H1 (cell line): ENCODE measurements at regions not wholly inside any gene's neighbourhood (a gene's known extent, or its start where the extent isn't known, plus 50 kb on each side); places are given as distances from the start of the nearest gene placed in this dataset.

Experiments used
- CTCF ChIA-PET: fragments of 300-600 bp; sonication (Branson Sonifier 250); formaldehyde crosslinking; loops from one replicate; lab custom pipeline; 2021; ENCODE audit not compliant: partially characterized antibody; lab: Charles Lee
- POLR2A ChIA-PET: fragments of 300-600 bp; sonication (Branson Sonifier 250); formaldehyde crosslinking; loops from one replicate; lab custom pipeline; 2021; ENCODE audit warnings: inconsistent platforms; ENCODE audit not compliant: partially characterized antibody; lab: Charles Lee
- DNase-seq, 2 experiments: peaks; one replicate each; pipeline versions ENCODE4 v3.0.0 to v3.0.0-alpha.2; 2010 to 2022; ENCODE audit warnings: low spot score in 2 of 2, low read depth in 1 of 2, mixed read lengths in 1 of 2
- FAIRE-seq: peaks from 2 replicates; lab custom pipeline; 2011; peaks lifted over from hg19 to GRCh38; lab: Jason Lieb, UNC
- H2AFZ ChIP-seq: 2 replicates; pipeline ENCODE4 v1.8.1; 2012; ENCODE audit warnings: low read length, inconsistent platforms
- H2AK5ac ChIP-seq: 2 replicates; pipeline ENCODE4 v1.6.1; 2013; ENCODE audit warnings: low read depth, low read length
- H2BK120ac ChIP-seq: replicated peaks from 2 replicates; pipeline ENCODE3; 2013; ENCODE audit warnings: low read depth, low read length, inconsistent platforms
- H2BK12ac ChIP-seq: 2 replicates; pipeline ENCODE4 v1.6.1; 2013; ENCODE audit warnings: low read depth, low read length
- H2BK15ac ChIP-seq: 2 replicates; pipeline ENCODE4 v1.6.1; 2013; ENCODE audit warnings: low read length
- H2BK20ac ChIP-seq: 2 replicates; pipeline ENCODE4 v1.6.1; 2013; ENCODE audit warnings: low read length
- H2BK5ac ChIP-seq: 2 replicates; pipeline ENCODE4 v1.6.1; 2013; ENCODE audit warnings: low read depth, low read length
- H3K14ac ChIP-seq: 2 replicates; pipeline ENCODE4 v1.6.1; 2013; ENCODE audit warnings: inconsistent platforms; ENCODE audit not compliant: insufficient read length
- H3K18ac ChIP-seq: 2 replicates; pipeline ENCODE4 v1.6.1; 2013; ENCODE audit warnings: low read length; ENCODE audit errors: extremely low read depth
- H3K23ac ChIP-seq: 2 replicates; pipeline ENCODE4 v1.6.1; 2013; ENCODE audit warnings: inconsistent platforms; ENCODE audit not compliant: insufficient read length
- H3K23me2 ChIP-seq: 2 replicates; pipeline ENCODE4 v1.6.1; 2013; ENCODE audit warnings: low read depth, low read length
- H3K27ac ChIP-seq: 2 replicates; pipeline ENCODE4 v1.6.1; 2011; ENCODE audit warnings: low read depth, low read length, inconsistent platforms
- H3K27me3 ChIP-seq, 4 experiments: replicated peaks in 1 of 4; 1 replicate in 1 of 4; 2 replicates in 3 of 4; pipeline versions ENCODE4 v1.6.1 to v1.8.1; 2011 to 2013; ENCODE audit warnings: low read length in 3 of 4, mild to moderate bottlenecking in 3 of 4, inconsistent platforms in 2 of 4, mixed read lengths in 2 of 4, moderate library complexity in 1 of 4; ENCODE audit not compliant: control insufficient read depth in 3 of 4, insufficient read depth in 3 of 4; ENCODE audit errors: extremely low read depth in 1 of 4
- H3K36me3 ChIP-seq, 4 experiments: 2 replicates each; pipeline versions ENCODE4 v1.6.1 to v1.8.1; 2011 to 2013; ENCODE audit warnings: mild to moderate bottlenecking in 4 of 4, low read length in 3 of 4, moderate library complexity in 2 of 4, control low read depth in 1 of 4, inconsistent platforms in 1 of 4; ENCODE audit not compliant: insufficient read depth in 4 of 4, control insufficient read depth in 2 of 4
- H3K4ac ChIP-seq: replicated peaks from 2 replicates; pipeline ENCODE3; 2013; ENCODE audit warnings: low read length, low read depth, mixed read lengths, inconsistent platforms; ENCODE audit not compliant: insufficient read length
- H3K4me1 ChIP-seq, 4 experiments: replicated peaks in 1 of 4; 1 replicate in 1 of 4; 2 replicates in 3 of 4; pipeline versions ENCODE4 v1.6.1 to v1.8.1; 2011 to 2013; ENCODE audit warnings: low read length in 3 of 4, inconsistent platforms in 2 of 4, mixed read lengths in 1 of 4; ENCODE audit not compliant: insufficient read depth in 4 of 4, control insufficient read depth in 3 of 4
- H3K4me2 ChIP-seq, 2 experiments: 2 replicates each; pipeline versions ENCODE4 v1.6.1 to v1.8.1; 2011 to 2013; ENCODE audit warnings: low read depth in 2 of 2, low read length in 2 of 2, control low read depth in 1 of 2, inconsistent platforms in 1 of 2, mild to moderate bottlenecking in 1 of 2; ENCODE audit not compliant: insufficient read depth in 1 of 2
- H3K4me3 ChIP-seq, 4 experiments: fragments of 200-600, 300-600 bp in 1 of 4; sonication (generic), shearing (Covaris generic), sonication (Bioruptor Twin) in 1 of 4; 2 replicates each; pipeline versions ENCODE4 v1.5.1 to v1.8.1; 2011 to 2016; ENCODE audit warnings: low read length in 4 of 4, low read depth in 3 of 4, control low read depth in 2 of 4, inconsistent platforms in 2 of 4, mild to moderate bottlenecking in 2 of 4, mixed read lengths in 1 of 4, moderate library complexity in 1 of 4; ENCODE audit not compliant: insufficient read depth in 2 of 4; ENCODE audit errors: extremely low read depth in 1 of 4
- H3K56ac ChIP-seq: replicated peaks from 2 replicates; pipeline ENCODE3; 2013; ENCODE audit warnings: low read depth, mild to moderate bottlenecking, mixed read lengths, low read length, inconsistent platforms; ENCODE audit not compliant: insufficient read length
- H3K79me1 ChIP-seq: 2 replicates; pipeline ENCODE4 v1.6.1; 2013; ENCODE audit warnings: low read depth, low read length, control low read depth
- H3K79me2 ChIP-seq, 2 experiments: 2 replicates each; pipeline versions ENCODE4 v1.6.1 to v1.8.1; 2012 to 2013; ENCODE audit warnings: low read length in 2 of 2, mild to moderate bottlenecking in 2 of 2, inconsistent platforms in 1 of 2; ENCODE audit not compliant: insufficient read depth in 2 of 2, control insufficient read depth in 1 of 2
- H3K9ac ChIP-seq, 4 experiments: replicated peaks in 1 of 4; 1 replicate in 1 of 4; 2 replicates in 3 of 4; pipeline versions ENCODE4 v1.6.1 to v1.8.1; 2011 to 2013; ENCODE audit warnings: low read depth in 3 of 4, low read length in 3 of 4, control low read depth in 2 of 4, mild to moderate bottlenecking in 2 of 4, moderate library complexity in 2 of 4, inconsistent platforms in 1 of 4; ENCODE audit errors: extremely low read depth in 1 of 4
- H3K9me3 ChIP-seq, 2 experiments: 2 replicates each; pipeline versions ENCODE4 v1.6.1 to v1.8.1; 2012 to 2013; ENCODE audit warnings: mild to moderate bottlenecking in 2 of 2, moderate library complexity in 2 of 2, control low read depth in 1 of 2, inconsistent platforms in 1 of 2, low read depth in 1 of 2, low read length in 1 of 2, mixed read lengths in 1 of 2; ENCODE audit not compliant: insufficient read depth in 2 of 2
- H4K20me1 ChIP-seq, 2 experiments: replicated peaks in 1 of 2; 2 replicates each; pipeline versions ENCODE3 to v1.8.1; 2011 to 2013; ENCODE audit warnings: inconsistent platforms in 2 of 2, low read length in 2 of 2, mild to moderate bottlenecking in 1 of 2; ENCODE audit not compliant: insufficient read depth in 2 of 2, control insufficient read depth in 1 of 2
- H4K5ac ChIP-seq: 2 replicates; pipeline ENCODE4 v1.6.1; 2013; ENCODE audit warnings: low read length, low read depth, mixed read lengths, inconsistent platforms; ENCODE audit not compliant: insufficient read length
- H4K8ac ChIP-seq: 2 replicates; pipeline ENCODE4 v1.8.0; 2013; ENCODE audit warnings: mild to moderate bottlenecking, moderate library complexity, low read length, inconsistent platforms; ENCODE audit not compliant: insufficient read depth; ENCODE audit errors: extremely low read depth
- H4K91ac ChIP-seq: replicated peaks from 2 replicates; pipeline ENCODE3; 2013; ENCODE audit warnings: low read length, mixed read lengths, inconsistent platforms; ENCODE audit not compliant: insufficient read length
- BRCA1 ChIP-seq: IDR thresholded peaks from 2 replicates; pipeline ENCODE4 v1.6.1; 2012; ENCODE audit warnings: low read depth, low read length, improper control_type of control experiment
- CTCF ChIP-seq, 3 experiments: IDR thresholded peaks; 1 replicate in 2 of 3; 2 replicates in 1 of 3; pipeline versions ENCODE4 v1.5.1 to v1.6.1; 2011; ENCODE audit warnings: low read length in 3 of 3, mild to moderate bottlenecking in 3 of 3, inconsistent platforms in 2 of 3, low read depth in 1 of 3, moderate library complexity in 1 of 3; ENCODE audit not compliant: insufficient read depth in 1 of 3; ENCODE audit errors: control extremely low read depth in 1 of 3
- EGR1 ChIP-seq: IDR thresholded peaks from 2 replicates; pipeline ENCODE4 v1.6.1; 2011; ENCODE audit warnings: low read depth, low read length, borderline replicate concordance
- MAFK ChIP-seq: IDR thresholded peaks from 2 replicates; pipeline ENCODE4 v1.6.1; 2012; ENCODE audit warnings: low read depth, mild to moderate bottlenecking, improper control_type of control experiment, low read length
- RAD21 ChIP-seq, 2 experiments: IDR thresholded peaks in 1 of 2; conservative IDR thresholded peaks in 1 of 2; 2 replicates each; pipeline ENCODE4 v1.6.1; 2011; ENCODE audit warnings: low read depth in 2 of 2, low read length in 2 of 2, improper control_type of control experiment in 1 of 2, inconsistent platforms in 1 of 2, mild to moderate bottlenecking in 1 of 2, moderate library complexity in 1 of 2
- SIN3A ChIP-seq, 2 experiments: IDR thresholded peaks in 1 of 2; conservative IDR thresholded peaks in 1 of 2; 2 replicates each; pipeline ENCODE4 v1.6.1; 2011 to 2012; ENCODE audit warnings: low read length in 2 of 2, improper control_type of control experiment in 1 of 2, low read depth in 1 of 2, mild to moderate bottlenecking in 1 of 2
- SP2 ChIP-seq: IDR thresholded peaks from 2 replicates; pipeline ENCODE4 v1.6.1; 2012; ENCODE audit warnings: mild to moderate bottlenecking, low read length, inconsistent platforms
- SUZ12 ChIP-seq: fragments of 200-600 bp; sonication (generic); IDR thresholded peaks from 2 replicates; pipeline ENCODE4 v1.6.1; 2012; ENCODE audit warnings: mild to moderate bottlenecking, inconsistent platforms, low read length, moderate library complexity, mixed read lengths
- WGBS, 2 experiments: shearing (Covaris generic) in 1 of 2; methylation state at CpG; one replicate each; pipeline versions ENCODE4 v1.1.6 to v1.1.7; 2013 to 2015; ENCODE audit warnings: low lambda C conversion rate in 2 of 2, mixed read lengths in 2 of 2, inconsistent platforms in 1 of 2, low coverage in 1 of 2, missing lambda C conversion rate in 1 of 2; ENCODE audit not compliant: insufficient replicate concordance in 2 of 2, insufficient coverage in 1 of 2, insufficient read length in 1 of 2; ENCODE audit errors: extremely low coverage in 1 of 2, missing lambda C conversion rate in 1 of 2; 5-methylcytosine and 5-hydroxymethylcytosine counted together

- ChIA-PET CTCF (no interaction called here), POLR2A (no interaction called here)
- Histone ChIP-seq H3K23me2 (no peaks in the 10 kb centered on the region; the same call in 1 of the 2 replicates), H2AFZ (no peak overlapping the region), H3K4ac (no peak overlapping the region), H2BK15ac (no peak overlapping the region), H2BK120ac (no peak overlapping the region), H3K4me1 (peaks cover 0 to 2% (median 0%) of the 10 kb centered on the region in 4 experiments; a peak in 3 of 7 replicates), H3K18ac (no peak overlapping the region), H3K9ac (no peak overlapping the region), H3K14ac (no peak overlapping the region), H3K27ac (no peak overlapping the region), H3K23ac (no peak overlapping the region), H4K5ac (no peak overlapping the region), H4K91ac (no peak overlapping the region), H2AK5ac (no peak overlapping the region), H4K8ac (no peak overlapping the region), H2BK5ac (no peak overlapping the region), H3K27me3 (no peaks in the 10 kb centered on the region), H2BK12ac (no peak overlapping the region), H3K4me3 (no peak overlapping the region), H4K20me1 (no peaks in the 10 kb centered on the region), H3K36me3 (no peaks in the 10 kb centered on the region), H2BK20ac (no peak overlapping the region), H3K4me2 (no peak overlapping the region), H3K79me2 (no peaks in the 10 kb centered on the region), H3K56ac (no peak overlapping the region), H3K9me3 (no peaks in the 10 kb centered on the region), H3K79me1 (no peaks in the 10 kb centered on the region)
- 95% methylated on average over 1 of the region's 1 CpG; no CpG with 5 or more reads in 1 of the 2 experiments for WGBS, 2 experiments
- TF ChIP-seq RAD21 (IDR thresholded peaks at IDR 0.05 in 1 of 2, conservative IDR thresholded peaks at IDR 0.05 in 1 of 2; ENCODE audit: low read depth in 2 of 2, low read length in 2 of 2) = no peak
- TF ChIP-seq MAFK = no peak
- no peak for TF ChIP-seq SP2
- no peak for TF ChIP-seq CTCF (IDR thresholded peaks at IDR 0.05; ENCODE audit: control extremely low read depth in 1 of 3, insufficient read depth in 1 of 3, low read depth in 1 of 3, low read length in 3 of 3)
- no peak for TF ChIP-seq SIN3A (conservative IDR thresholded peaks at IDR 0.05 in 1 of 2, IDR thresholded peaks at IDR 0.05 in 1 of 2; ENCODE audit: low read depth in 1 of 2, low read length in 2 of 2)
- TF ChIP-seq EGR1 = no peak
- no peak for TF ChIP-seq BRCA1
- no peak for TF ChIP-seq SUZ12
- FAIRE-seq (no peak), DNase-seq (no peak)
Measured at GRCh38 chr2:78895022-78895421, 130.5 kb upstream of the REG3G start.
